Endothelial cell of umbilical vein (primary cell): ENCODE measurements at regions not wholly inside any gene's neighbourhood (a gene's known extent, or its start where the extent isn't known, plus 50 kb on each side); places are given as distances from the start of the nearest gene placed in this dataset.

Source experiments
- BruUV-seq: library from RNA; stranded (reverse); fragments of 400-500 nt; replicated peaks from 2 replicates; lab custom pipeline; 2021; lab: Mats Ljungman, UMichigan
- CTCF ChIA-PET: fragments of 300-600, 350-600 bp; sonication (Branson Sonifier 250); formaldehyde crosslinking; loops from one replicate; lab custom pipeline; 2021; ENCODE audit warnings: antibody characterized with exemption, inconsistent platforms; lab: Charles Lee
- POLR2A ChIA-PET: fragments of 300-600, 350-600 bp; sonication (Branson Sonifier 250); formaldehyde crosslinking; loops from one replicate; lab custom pipeline; 2021; ENCODE audit warnings: antibody characterized with exemption, inconsistent platforms; lab: Charles Lee
- DNase-seq: peaks from one replicate; pipeline ENCODE4 v3.0.0-alpha.2; 2011; ENCODE audit warnings: low read depth, low spot score
- FAIRE-seq: peaks from 2 replicates; lab custom pipeline; 2011; peaks lifted over from hg19 to GRCh38; lab: Jason Lieb, UNC
- H2AFZ ChIP-seq: 2 replicates; pipeline ENCODE4 v1.6.0; 2012; ENCODE audit warnings: low read depth, low read length, control low read depth, inconsistent platforms
- H3K27ac ChIP-seq: 2 replicates; pipeline ENCODE4 v1.5.1; 2011; ENCODE audit warnings: low read depth, mild to moderate bottlenecking, control low read depth, low read length, moderate library complexity; ENCODE audit not compliant: insufficient read depth
- H3K27me3 ChIP-seq, 2 experiments: 2 replicates each; pipeline versions ENCODE4 v1.6.0 to v1.6.1; 2011; ENCODE audit warnings: low read length in 2 of 2, mixed read lengths in 1 of 2; ENCODE audit not compliant: control insufficient read depth in 2 of 2, insufficient read depth in 2 of 2
- H3K36me3 ChIP-seq, 2 experiments: 2 replicates in 1 of 2; 3 replicates in 1 of 2; pipeline ENCODE4 v1.5.1; 2011; ENCODE audit warnings: low read length in 2 of 2, mild to moderate bottlenecking in 1 of 2, moderate library complexity in 1 of 2; ENCODE audit not compliant: control insufficient read depth in 2 of 2, insufficient read depth in 2 of 2; ENCODE audit errors: extremely low read depth in 1 of 2
- H3K4me1 ChIP-seq: 3 replicates; pipeline ENCODE4 v1.5.1; 2011; ENCODE audit warnings: mild to moderate bottlenecking, low read length; ENCODE audit not compliant: control insufficient read depth, insufficient read depth; ENCODE audit errors: extremely low read depth
- H3K4me2 ChIP-seq: 2 replicates; pipeline ENCODE4 v1.6.1; 2011; ENCODE audit warnings: low read length, control low read depth, mixed read lengths; ENCODE audit not compliant: insufficient read depth
- H3K4me3 ChIP-seq, 3 experiments: fragments of 200-600 bp in 1 of 3; sonication (generic), shearing (Covaris generic) in 1 of 3; replicated peaks in 1 of 3; 2 replicates each; pipeline ENCODE4 v1.5.1; 2011 to 2016; ENCODE audit warnings: control low read depth in 3 of 3, low read length in 3 of 3, mild to moderate bottlenecking in 2 of 3, inconsistent platforms in 1 of 3, low read depth in 1 of 3, moderate library complexity in 1 of 3; ENCODE audit not compliant: insufficient read depth in 1 of 3
- H3K79me2 ChIP-seq: 2 replicates; pipeline ENCODE4 v1.6.0; 2012; ENCODE audit warnings: low read length, inconsistent platforms; ENCODE audit not compliant: control insufficient read depth, insufficient read depth
- H3K9ac ChIP-seq: replicated peaks from 2 replicates; pipeline ENCODE3; 2011; ENCODE audit warnings: low read length, control low read depth; ENCODE audit not compliant: insufficient read depth; ENCODE audit errors: extremely low read depth
- H3K9me1 ChIP-seq: replicated peaks from 3 replicates; pipeline ENCODE4 v1.6.0; 2011; ENCODE audit warnings: mild to moderate bottlenecking, low read length; ENCODE audit not compliant: control insufficient read depth, insufficient read depth; ENCODE audit errors: extremely low read depth
- H3K9me3 ChIP-seq: replicated peaks from 2 replicates; pipeline ENCODE4 v1.5.1; 2012; ENCODE audit warnings: low read length, inconsistent platforms; ENCODE audit not compliant: control insufficient read depth, insufficient read depth
- H4K20me1 ChIP-seq: replicated peaks from 2 replicates; pipeline ENCODE3; 2011; ENCODE audit warnings: mild to moderate bottlenecking, low read length; ENCODE audit not compliant: control insufficient read depth, insufficient read depth; ENCODE audit errors: extremely low read depth
- EZH2 ChIP-seq: IDR thresholded peaks from 2 replicates; pipeline ENCODE4 v1.6.1; 2012; ENCODE audit warnings: borderline replicate concordance, low read depth, mild to moderate bottlenecking, moderate library complexity, low read length, inconsistent platforms; ENCODE audit not compliant: severe bottlenecking
- FOS ChIP-seq: IDR thresholded peaks from 2 replicates; pipeline ENCODE4 v1.6.1; 2011; ENCODE audit warnings: mild to moderate bottlenecking, low read length, moderate library complexity, borderline replicate concordance; ENCODE audit not compliant: insufficient read depth
- GATA2 ChIP-seq: IDR thresholded peaks from 2 replicates; pipeline ENCODE4 v1.7.0; 2011; ENCODE audit warnings: low read depth, mild to moderate bottlenecking, moderate library complexity, mixed read lengths, low read length; ENCODE audit not compliant: insufficient read length, insufficient read depth
- MYC ChIP-seq: IDR thresholded peaks from one replicate; pipeline ENCODE4 v1.6.1; 2011; ENCODE audit warnings: mild to moderate bottlenecking, low read depth, low read length
- POLR2A ChIP-seq: IDR thresholded peaks from 2 replicates; pipeline ENCODE4 v1.6.1; 2012; ENCODE audit warnings: low read depth, mild to moderate bottlenecking, control low read depth, low read length
- dilution Hi-C: fragments of 300-500 bp; cut with MboI; formaldehyde crosslinking; loops from one replicate; pipeline ENCODE4 v1.15.0; 2019; ENCODE audit warnings: low sequenced_read_pairs; ENCODE audit not compliant: extremely low pct_ligation_motif_present
- intact Hi-C: fragments of 100-400 bp; cut with micrococcal nuclease; formaldehyde crosslinking; loops from one replicate; pipeline ENCODE4 v1.10.0; 2022
- TF ChIP-seq, protein P1 (sequence below): IDR thresholded peaks from 2 replicates; pipeline ENCODE4 v1.6.1; 2011; ENCODE audit not compliant: insufficient read depth, insufficient read length
- TF ChIP-seq, protein P2 (sequence below), 2 donors: IDR thresholded peaks; 1 replicate in 1 of 2; 2 replicates in 1 of 2; pipeline ENCODE4 v1.5.1; 2011; ENCODE audit warnings: low read length in 2 of 2, mild to moderate bottlenecking in 2 of 2, moderate library complexity in 2 of 2, control low read depth in 1 of 2, inconsistent platforms in 1 of 2, low read depth in 1 of 2; ENCODE audit not compliant: insufficient read depth in 1 of 2; ENCODE audit errors: extremely low read depth in 1 of 2

DNA sequence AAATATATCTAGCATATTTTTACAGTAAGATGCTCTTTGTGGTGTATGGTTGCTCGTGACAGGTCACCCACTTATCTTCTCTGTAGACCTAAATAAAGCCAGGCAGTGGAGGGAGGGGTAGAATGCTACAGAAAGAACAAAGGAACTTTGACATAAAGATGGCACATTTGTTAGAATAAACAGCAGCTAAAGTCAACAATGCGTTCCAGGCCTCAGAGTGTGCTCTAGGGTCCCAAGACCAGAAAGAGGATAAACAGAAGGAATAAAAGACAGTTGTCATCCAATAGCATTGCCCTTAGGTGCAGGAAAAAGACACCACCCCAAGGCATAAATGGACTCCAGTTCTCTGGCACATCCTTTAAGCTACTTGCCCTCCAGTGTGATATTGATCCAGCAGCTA lies 523.0 kb upstream of the CDH11 start:
- no peak for DNase-seq

GRCh38 chr16:65641762-65642289 lies 520.0 kb upstream of the CDH11 start:
- dilution Hi-C loops, result no loop called here

More for the DNA sequence above, 523.0 kb upstream of the CDH11 start:
- ChIA-PET CTCF (no interaction called here), POLR2A (no interaction called here)
- dilution Hi-C loops, result no loop called here
- H3K4me3 ChIP-seq, result no peak overlapping the region
- no peak for TF ChIP-seq GATA2
- TF ChIP-seq EZH2, result no peak
- TF ChIP-seq, protein P1, sequence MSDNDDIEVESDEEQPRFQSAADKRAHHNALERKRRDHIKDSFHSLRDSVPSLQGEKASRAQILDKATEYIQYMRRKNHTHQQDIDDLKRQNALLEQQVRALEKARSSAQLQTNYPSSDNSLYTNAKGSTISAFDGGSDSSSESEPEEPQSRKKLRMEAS, result no peak
- no peaks in the 10 kb centered on the region for H3K9me1 ChIP-seq
- no peaks in the 10 kb centered on the region for H3K79me2 ChIP-seq
- no peaks in the 10 kb centered on the region for H4K20me1 ChIP-seq
- H3K4me1 ChIP-seq, result no peaks in the 10 kb centered on the region
- no peak overlapping the region for H2AFZ ChIP-seq
- H3K27me3 ChIP-seq, result no peaks in the 10 kb centered on the region
- H3K9ac ChIP-seq, result no peak overlapping the region
- H3K4me2 ChIP-seq, result no peak overlapping the region
- intact Hi-C loops, result no loop called here
- no peak overlapping the region for H3K27ac ChIP-seq
- H3K36me3 ChIP-seq, result no peaks in the 10 kb centered on the region
- no TSS peak for BruUV-seq
- no peaks in the 10 kb centered on the region for H3K9me3 ChIP-seq
- FAIRE-seq, result no peak

More at GRCh38 chr16:65641762-65642289, 520.0 kb upstream of the CDH11 start:
- H3K79me2 ChIP-seq, result no peaks in the 10 kb centered on the region
- intact Hi-C loops, result no loop called here
- TF ChIP-seq GATA2 (no peak), POLR2A (no peak), MYC (no peak), EZH2 (no peak), FOS (no peak)
- TF ChIP-seq, protein P1, result no peak
- TF ChIP-seq, protein P2, sequence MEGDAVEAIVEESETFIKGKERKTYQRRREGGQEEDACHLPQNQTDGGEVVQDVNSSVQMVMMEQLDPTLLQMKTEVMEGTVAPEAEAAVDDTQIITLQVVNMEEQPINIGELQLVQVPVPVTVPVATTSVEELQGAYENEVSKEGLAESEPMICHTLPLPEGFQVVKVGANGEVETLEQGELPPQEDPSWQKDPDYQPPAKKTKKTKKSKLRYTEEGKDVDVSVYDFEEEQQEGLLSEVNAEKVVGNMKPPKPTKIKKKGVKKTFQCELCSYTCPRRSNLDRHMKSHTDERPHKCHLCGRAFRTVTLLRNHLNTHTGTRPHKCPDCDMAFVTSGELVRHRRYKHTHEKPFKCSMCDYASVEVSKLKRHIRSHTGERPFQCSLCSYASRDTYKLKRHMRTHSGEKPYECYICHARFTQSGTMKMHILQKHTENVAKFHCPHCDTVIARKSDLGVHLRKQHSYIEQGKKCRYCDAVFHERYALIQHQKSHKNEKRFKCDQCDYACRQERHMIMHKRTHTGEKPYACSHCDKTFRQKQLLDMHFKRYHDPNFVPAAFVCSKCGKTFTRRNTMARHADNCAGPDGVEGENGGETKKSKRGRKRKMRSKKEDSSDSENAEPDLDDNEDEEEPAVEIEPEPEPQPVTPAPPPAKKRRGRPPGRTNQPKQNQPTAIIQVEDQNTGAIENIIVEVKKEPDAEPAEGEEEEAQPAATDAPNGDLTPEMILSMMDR (IDR thresholded peaks at IDR 0.05; ENCODE audit: extremely low read depth in 1 of 2, insufficient read depth in 1 of 2, low read depth in 1 of 2, low read length in 2 of 2), result no peak
- no peak overlapping the region for H3K27ac ChIP-seq
- H3K9me1 ChIP-seq, result no peaks in the 10 kb centered on the region
- no peaks in the 10 kb centered on the region for H3K36me3 ChIP-seq
- no peaks in the 10 kb centered on the region for H4K20me1 ChIP-seq
- H2AFZ ChIP-seq, result no peak overlapping the region
- H3K9me3 ChIP-seq, result no peaks in the 10 kb centered on the region
- H3K4me2 ChIP-seq, result no peak overlapping the region
- ChIA-PET POLR2A (no interaction called here), CTCF (no interaction called here)
- no TSS peak for BruUV-seq
- H3K4me3 ChIP-seq, result no peak overlapping the region
- DNase-seq, result no peak
- no peak for FAIRE-seq
- no peaks in the 10 kb centered on the region for H3K4me1 ChIP-seq
- H3K9ac ChIP-seq, result no peak overlapping the region
- no peaks in the 10 kb centered on the region for H3K27me3 ChIP-seq
